ENCODE measurements at regions not wholly inside any gene's neighbourhood (a gene's known extent, or its start where the extent isn't known, plus 50 kb on each side); places are given as distances from the start of the nearest gene placed in this dataset.

DNA sequence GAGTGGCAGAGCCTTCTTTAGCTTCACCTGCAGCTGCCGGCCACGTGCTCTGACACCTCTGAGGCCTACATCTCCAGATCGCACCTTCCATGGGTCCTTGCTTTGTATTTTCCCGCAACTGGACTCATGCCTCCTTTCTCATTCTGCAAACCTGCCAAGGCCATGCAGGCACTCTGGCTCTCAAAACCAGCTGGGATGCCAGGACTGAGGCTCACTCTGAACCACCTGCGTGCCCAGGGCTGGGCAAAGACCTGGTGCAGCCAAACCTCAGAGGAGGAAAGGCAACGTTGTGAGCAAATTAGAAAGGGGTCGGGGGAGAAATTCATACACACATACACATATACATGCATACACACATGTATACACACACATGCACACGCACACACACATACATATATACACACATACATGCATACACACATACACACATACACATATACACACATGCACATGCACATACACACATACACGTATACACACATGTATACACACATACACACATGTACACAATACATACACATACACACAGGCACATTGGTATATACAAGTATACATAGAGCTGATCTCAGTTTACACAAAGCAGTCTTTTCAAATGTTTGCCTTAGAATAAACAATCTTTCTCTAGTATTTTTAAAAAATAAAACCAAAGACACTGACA, 125.2 kb downstream of the RTP5 start:
- no peaks in the 10 kb centered on the region for H3K4me1 Mint-ChIP-seq (ENCODE audit: low read depth, unreplicated experiment)
- intact Hi-C loops (cut with micrococcal nuclease; ENCODE audit: unreplicated experiment) = no loop called here
- Histone ChIP-seq H3K9me3 (no peaks in the 10 kb centered on the region), H3K4me1 (no peaks in the 10 kb centered on the region), H3K27me3 (replicated peaks; ENCODE audit: control insufficient read depth, insufficient read depth, low read length) (no peaks in the 10 kb centered on the region), H3K4me3 (ENCODE audit: low read depth, low read length) (no peak overlapping the region), H3K36me3 (ENCODE audit: control insufficient read depth, insufficient read depth, low read length) (no peaks in the 10 kb centered on the region)
- H3K27ac Mint-ChIP-seq (ENCODE audit: unreplicated experiment) = no peak overlapping the region
- no peak for DNase-seq
- no peak overlapping the region for H3K4me3 Mint-ChIP-seq (ENCODE audit: unreplicated experiment)
- ChIA-PET POLR2A (no interaction called here), CTCF (no interaction called here)
- no peak for TF ChIP-seq CTCF (IDR thresholded peaks at IDR 0.05; ENCODE audit: insufficient read depth in 1 of 2, low read depth in 1 of 2, low read length in 1 of 2, severe bottlenecking in 1 of 2, unreplicated experiment in 1 of 2)
- H3K36me3 Mint-ChIP-seq (ENCODE audit: insufficient read depth, unreplicated experiment) = no peaks in the 10 kb centered on the region
- H3K27me3 Mint-ChIP-seq (ENCODE audit: insufficient read depth, unreplicated experiment) = peaks cover 7% of the 10 kb centered on the region
- BruUV-seq (replicated peaks) = no TSS peak
- H3K9me3 Mint-ChIP-seq (ENCODE audit: unreplicated experiment) = no peaks in the 10 kb centered on the region

DNA sequence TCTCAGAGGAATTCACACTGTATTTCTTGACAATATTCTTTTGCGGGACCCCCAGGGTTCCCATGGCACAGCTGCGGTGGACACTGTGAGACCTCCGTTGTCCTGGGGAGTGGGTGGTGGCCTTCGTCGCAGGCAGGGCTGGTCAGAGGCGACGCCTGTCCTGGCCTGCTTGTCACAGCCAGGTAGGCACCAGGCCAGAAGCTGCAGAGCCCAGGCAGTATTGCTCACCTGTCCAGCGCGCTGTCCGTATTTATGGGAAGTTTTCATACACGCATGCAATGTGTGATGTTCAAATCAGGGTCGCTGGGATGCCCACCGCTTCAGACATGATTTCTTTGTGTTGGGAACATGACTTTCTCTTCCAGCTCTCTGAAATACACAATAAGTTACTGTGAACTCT, 126.6 kb downstream of the RTP5 start:
- DNase-seq = no peak
- CTCF ChIA-PET = no interaction called here
- H3K36me3 Mint-ChIP-seq (ENCODE audit: insufficient read depth, unreplicated experiment) = no peaks in the 10 kb centered on the region
- intact Hi-C loops (cut with micrococcal nuclease; ENCODE audit: unreplicated experiment) = no loop called here
- no peaks in the 10 kb centered on the region for H3K36me3 ChIP-seq (ENCODE audit: control insufficient read depth, insufficient read depth, low read length)
- no peaks in the 10 kb centered on the region for H3K9me3 Mint-ChIP-seq (ENCODE audit: unreplicated experiment)
- H3K4me3 ChIP-seq (ENCODE audit: low read depth, low read length) = no peak overlapping the region
- POLR2A ChIA-PET = no interaction called here
- TF ChIP-seq CTCF (IDR thresholded peaks at IDR 0.05; ENCODE audit: insufficient read depth in 1 of 2, low read depth in 1 of 2, low read length in 1 of 2, severe bottlenecking in 1 of 2, unreplicated experiment in 1 of 2) = no peak
- H3K27ac Mint-ChIP-seq (ENCODE audit: unreplicated experiment) = no peak overlapping the region
- H3K27me3 Mint-ChIP-seq (ENCODE audit: insufficient read depth, unreplicated experiment) = peaks cover 7% of the 10 kb centered on the region
- no peaks in the 10 kb centered on the region for H3K27me3 ChIP-seq (replicated peaks; ENCODE audit: control insufficient read depth, insufficient read depth, low read length)
- H3K4me1 Mint-ChIP-seq (ENCODE audit: low read depth, unreplicated experiment) = no peaks in the 10 kb centered on the region
- H3K4me1 ChIP-seq = no peaks in the 10 kb centered on the region
- H3K4me3 Mint-ChIP-seq (ENCODE audit: unreplicated experiment) = no peak overlapping the region
- BruUV-seq (replicated peaks) = no TSS peak
- H3K9me3 ChIP-seq = no peaks in the 10 kb centered on the region

GRCh38 chr2:241997017-241997416, 127.5 kb downstream of the RTP5 start:
- Mint-ChIP-seq H3K36me3 (ENCODE audit: insufficient read depth, unreplicated experiment) (no peaks in the 10 kb centered on the region), H3K27ac (ENCODE audit: unreplicated experiment) (no peak overlapping the region), H3K9me3 (ENCODE audit: unreplicated experiment) (no peaks in the 10 kb centered on the region), H3K4me3 (ENCODE audit: unreplicated experiment) (no peak overlapping the region), H3K27me3 (ENCODE audit: insufficient read depth, unreplicated experiment) (peaks cover 7% of the 10 kb centered on the region), H3K4me1 (ENCODE audit: low read depth, unreplicated experiment) (no peaks in the 10 kb centered on the region)
- TF ChIP-seq CTCF (IDR thresholded peaks at IDR 0.05; ENCODE audit: insufficient read depth in 1 of 2, low read depth in 1 of 2, low read length in 1 of 2, severe bottlenecking in 1 of 2, unreplicated experiment in 1 of 2) = no peak
- Histone ChIP-seq H3K27me3 (replicated peaks; ENCODE audit: control insufficient read depth, insufficient read depth, low read length) (no peaks in the 10 kb centered on the region), H3K4me3 (ENCODE audit: low read depth, low read length) (no peak overlapping the region), H3K36me3 (ENCODE audit: control insufficient read depth, insufficient read depth, low read length) (no peaks in the 10 kb centered on the region), H3K4me1 (no peaks in the 10 kb centered on the region), H3K9me3 (no peaks in the 10 kb centered on the region)
- intact Hi-C loops (cut with micrococcal nuclease; ENCODE audit: unreplicated experiment) = no loop called here
- no peak for DNase-seq
- BruUV-seq (replicated peaks) = no TSS peak
- ChIA-PET CTCF (no interaction called here), POLR2A (no interaction called here)
